NCI-H1048 (cell line): ENCODE measurements at regions not wholly inside any gene's neighbourhood (a gene's known extent, or its start where the extent isn't known, plus 50 kb on each side); places are given as distances from the start of the nearest gene placed in this dataset.
"Not testable (repeated sequence)": the region's sequence is repeated elsewhere in the genome, so short reads cannot be mapped to it uniquely, and the experiment has no call there.

Experiments used
- DNase-seq: peaks from one replicate; lab custom pipeline; 2025; lab: John Stamatoyannopoulos, UW

DNA sequence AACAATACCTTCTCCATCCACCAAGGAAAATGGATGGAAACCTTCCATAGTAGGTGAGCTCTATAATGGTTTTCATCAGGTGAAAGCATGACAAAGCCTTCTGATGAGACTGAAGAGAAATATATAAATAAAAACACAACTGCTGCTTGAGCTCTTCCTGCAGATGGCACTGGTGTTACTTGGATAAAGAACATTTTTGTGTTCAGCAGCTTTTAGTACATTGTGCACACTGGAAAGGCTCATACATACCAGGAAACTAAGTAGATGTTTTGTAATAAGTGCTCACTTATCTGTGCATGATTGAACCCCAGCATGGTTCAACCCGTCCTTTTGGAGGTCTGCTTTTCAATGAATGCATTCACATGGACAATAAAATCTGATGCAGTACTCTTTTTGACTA is 357.3 kb upstream of the MIS18BP1 start:
- DNase-seq: peak; percentile 4

- no peak for DNase-seq
Observed at GRCh38 chr14:45587142-45587541, 334.1 kb upstream of the MIS18BP1 start.

GRCh38 chr14:45559626-45560025 is 306.6 kb upstream of the MIS18BP1 start:
- DNase-seq: no peak

DNA sequence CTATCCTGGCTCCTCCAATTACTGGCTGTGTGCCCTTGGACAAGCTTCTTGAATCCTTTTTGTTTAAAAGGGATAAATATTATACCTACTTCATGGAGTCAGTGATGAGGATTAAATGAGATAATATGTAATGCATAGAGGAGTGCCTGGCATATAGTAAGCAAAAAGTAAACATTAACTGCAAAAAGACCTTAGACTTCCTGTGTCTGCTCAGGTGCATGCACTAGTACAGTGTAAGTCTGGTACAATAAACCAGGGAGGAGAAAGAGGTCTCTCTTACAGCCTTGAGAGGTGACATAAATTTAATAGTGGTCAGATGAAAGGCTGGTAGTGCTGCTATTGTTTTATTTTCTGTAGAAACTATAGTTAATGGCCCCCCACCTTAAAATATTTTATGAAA is 305.2 kb upstream of the MIS18BP1 start:
- DNase-seq: no peak

DNA sequence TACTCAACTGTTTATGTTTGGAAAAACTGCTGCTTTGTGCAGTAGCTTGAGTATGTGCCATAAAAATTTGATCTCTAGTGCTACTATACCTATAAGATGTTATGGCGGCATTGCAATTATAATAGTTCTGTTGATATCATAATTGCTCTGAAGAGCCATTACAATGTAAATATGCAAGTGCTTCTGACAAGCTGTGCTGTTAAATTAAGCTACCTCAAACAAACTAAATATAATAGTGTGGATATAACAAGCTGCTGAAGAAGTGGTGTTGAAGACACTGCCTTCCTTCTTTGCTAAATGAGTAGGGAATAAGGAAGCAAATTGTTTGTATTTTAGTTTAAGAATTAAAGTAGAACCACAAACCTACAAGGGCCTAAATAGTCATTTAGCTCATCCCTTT is 301.0 kb upstream of the MIS18BP1 start:
- no peak for DNase-seq

DNA sequence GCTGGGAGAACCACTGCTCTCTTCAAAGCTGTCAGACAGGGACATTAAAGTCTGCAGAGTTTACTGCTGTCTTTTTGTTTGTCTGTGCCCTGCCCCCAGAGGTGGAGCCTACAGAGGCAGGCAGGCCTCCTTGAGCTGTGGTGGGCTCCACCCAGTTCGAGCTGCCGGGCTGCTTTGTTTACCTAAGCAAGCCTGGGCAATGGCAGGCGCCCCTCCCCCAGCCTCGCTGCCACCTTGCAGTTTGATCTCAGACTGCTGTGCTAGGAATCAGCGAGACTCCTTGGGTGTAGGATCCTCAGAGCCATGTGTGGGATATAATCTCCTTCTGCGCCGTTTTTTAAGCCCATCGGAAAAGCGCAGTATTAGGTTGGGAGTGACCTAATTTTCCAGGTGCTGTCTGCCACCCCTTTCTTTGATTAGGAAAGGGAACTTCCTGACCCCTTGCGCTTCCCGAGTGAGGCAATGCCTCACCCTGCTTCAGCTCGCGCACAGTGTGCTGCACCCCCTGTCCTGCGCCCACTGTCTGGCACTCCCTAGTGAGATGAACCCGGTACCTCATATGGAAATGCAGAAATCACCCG is 298.3 kb upstream of the MIS18BP1 start:
- not testable (repeated sequence) for DNase-seq

- DNase-seq: no peak
Observed at GRCh38 chr14:45531022-45531421, 278.0 kb upstream of the MIS18BP1 start.

DNA sequence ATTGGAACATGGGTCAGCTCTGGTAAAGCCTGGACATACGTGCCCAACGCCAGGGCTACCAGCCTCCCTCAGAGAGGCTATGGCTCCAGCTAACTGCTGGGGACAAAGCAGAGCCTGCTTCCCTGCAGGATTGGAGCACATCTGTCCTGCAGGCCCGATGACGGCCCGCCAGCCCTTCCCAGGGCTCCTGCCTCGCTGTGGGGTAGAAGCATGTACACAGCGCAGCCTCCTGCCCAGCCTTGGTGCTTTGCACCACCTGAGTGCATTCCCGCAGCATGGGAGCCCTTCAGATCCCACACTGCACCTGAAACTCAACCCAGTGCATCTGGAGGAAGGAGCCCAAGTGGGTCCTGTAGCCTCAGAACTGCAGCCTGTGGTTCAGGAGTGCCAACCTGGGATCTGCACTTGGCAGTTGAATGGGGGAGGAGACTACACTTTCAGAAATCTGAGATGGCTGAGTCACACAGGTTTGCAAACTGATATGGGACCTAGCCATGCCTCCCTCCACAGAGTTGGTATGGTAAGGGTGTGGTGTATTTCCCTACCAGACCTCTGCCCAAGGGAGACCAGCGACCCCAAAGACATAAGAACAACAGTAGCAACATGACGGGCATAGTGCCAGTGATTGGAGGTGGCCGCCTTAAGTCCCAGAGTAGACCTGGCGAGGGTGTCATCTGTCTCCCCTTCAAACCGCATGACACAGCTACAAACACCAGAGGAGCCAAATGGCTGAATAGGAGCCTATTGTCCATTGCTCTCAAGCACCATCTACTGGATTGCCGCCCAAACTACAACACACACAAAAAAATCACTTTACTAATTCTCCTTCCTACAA is 273.9 kb upstream of the MIS18BP1 start:
- peak; percentile 7 for DNase-seq

GRCh38 chr14:45519766-45520165 is 266.8 kb upstream of the MIS18BP1 start:
- DNase-seq: no peak

GRCh38 chr14:45492876-45493275 is 239.9 kb upstream of the MIS18BP1 start:
- no peak for DNase-seq

- no peak for DNase-seq
Observed at GRCh38 chr14:45491914-45492313, 238.9 kb upstream of the MIS18BP1 start.

DNA sequence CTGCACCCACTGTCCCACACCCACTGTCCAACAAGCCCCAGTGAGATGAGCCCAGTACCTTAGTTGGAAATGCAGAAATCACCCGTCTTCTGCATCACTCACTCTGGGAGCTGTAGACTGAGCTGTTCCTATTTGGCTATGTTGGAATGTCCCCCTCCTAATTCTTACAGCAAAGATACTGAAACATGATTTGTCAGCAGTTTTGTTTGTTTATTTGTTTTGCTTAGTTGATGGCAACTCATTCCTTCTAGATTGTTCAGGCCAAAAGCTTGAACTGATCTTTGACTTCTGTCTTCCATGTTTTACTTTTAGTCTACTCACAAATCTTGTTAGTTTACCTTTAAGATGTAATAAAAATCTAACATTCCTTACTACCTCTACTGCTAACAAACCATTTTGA is 233.6 kb upstream of the MIS18BP1 start:
- no peak for DNase-seq

DNA sequence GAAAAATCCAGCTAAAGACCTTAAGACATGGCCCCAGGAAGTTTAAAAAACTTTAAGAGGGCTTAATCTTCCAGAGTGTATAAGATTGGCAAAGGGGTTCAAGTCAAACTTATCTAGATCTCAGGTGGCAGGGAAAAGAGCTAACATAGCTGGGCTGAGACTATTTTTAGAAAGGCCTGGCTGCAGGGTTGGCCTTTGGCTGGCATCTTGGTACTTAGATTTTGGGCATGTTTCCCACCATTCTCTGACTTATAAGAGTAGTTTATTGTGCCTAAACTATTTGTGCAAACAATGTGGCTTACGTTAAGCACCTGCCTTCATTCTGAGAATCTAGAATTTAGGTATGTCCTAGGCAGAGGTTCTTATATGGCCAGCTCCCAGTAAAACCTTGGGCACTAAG is 214.0 kb upstream of the MIS18BP1 start:
- no peak for DNase-seq

GRCh38 chr14:45434221-45434620 is 181.2 kb upstream of the MIS18BP1 start:
- DNase-seq: no peak

GRCh38 chr14:45426685-45427282 is 173.8 kb upstream of the MIS18BP1 start:
- peak; percentile 27 for DNase-seq

DNA sequence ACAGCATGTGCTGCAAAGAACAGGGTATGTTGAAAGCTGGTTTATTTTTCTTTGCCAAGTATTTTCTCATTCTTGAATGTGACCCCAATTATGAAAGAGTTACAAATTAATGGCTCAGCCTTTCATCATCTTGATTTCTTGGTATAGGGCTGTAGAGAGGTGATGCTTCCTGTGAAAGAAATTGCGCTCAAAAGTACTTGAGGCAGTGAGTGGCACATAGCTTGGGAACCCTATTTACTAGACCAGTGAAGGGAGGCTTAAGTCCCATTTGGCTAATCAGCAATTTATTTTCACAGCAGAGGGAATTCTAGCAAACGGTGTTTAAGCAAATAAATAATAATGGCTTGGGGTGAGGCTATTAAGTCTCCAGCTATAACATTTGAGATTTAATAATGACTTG is 153.9 kb upstream of the MIS18BP1 start:
- no peak for DNase-seq

GRCh38 chr14:45400950-45401640 is 148.1 kb upstream of the MIS18BP1 start:
- DNase-seq: no peak

DNA sequence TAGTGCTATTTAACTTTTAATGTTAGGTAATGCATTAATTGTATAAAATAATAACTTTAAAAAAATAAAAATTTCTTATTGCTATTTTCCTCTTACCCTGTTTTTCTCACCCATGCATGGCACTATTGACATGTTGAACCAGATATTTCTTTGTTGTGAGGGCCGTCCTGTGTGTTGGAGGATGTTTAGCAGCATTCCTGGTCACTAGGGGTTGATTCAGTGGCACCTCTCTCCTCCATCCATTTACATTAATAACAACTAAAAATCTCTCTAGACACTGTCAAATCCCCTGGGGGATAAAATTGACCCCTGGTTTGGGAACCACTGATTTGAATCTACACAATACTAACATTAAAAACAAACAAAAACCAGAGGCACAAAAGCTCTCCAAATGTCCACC is 147.5 kb upstream of the MIS18BP1 start:
- no peak for DNase-seq

DNA sequence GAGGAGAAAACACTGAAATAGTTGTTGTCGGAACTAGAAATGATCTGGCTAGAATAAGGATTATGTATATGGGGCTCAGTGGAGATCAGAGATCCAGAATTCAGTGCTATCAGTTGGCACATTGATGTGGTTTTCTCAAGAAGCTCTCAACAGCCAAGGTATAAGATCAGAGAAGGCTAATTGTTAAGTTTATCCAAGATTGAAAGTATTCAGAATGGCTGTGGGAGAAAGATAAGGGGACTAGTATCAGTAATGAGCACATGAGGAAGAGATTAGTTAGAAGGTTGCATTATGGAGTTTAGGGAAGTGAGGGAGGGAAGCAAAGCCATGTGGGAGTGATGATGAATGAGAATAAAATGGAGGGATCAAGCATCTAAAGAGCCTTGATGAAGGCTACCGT is 128.1 kb upstream of the MIS18BP1 start:
- no peak for DNase-seq

- DNase-seq: no peak
Observed at GRCh38 chr14:45377166-45377565, 124.2 kb upstream of the MIS18BP1 start.

GRCh38 chr14:45373877-45374276 is 120.9 kb upstream of the MIS18BP1 start:
- no peak for DNase-seq

DNA sequence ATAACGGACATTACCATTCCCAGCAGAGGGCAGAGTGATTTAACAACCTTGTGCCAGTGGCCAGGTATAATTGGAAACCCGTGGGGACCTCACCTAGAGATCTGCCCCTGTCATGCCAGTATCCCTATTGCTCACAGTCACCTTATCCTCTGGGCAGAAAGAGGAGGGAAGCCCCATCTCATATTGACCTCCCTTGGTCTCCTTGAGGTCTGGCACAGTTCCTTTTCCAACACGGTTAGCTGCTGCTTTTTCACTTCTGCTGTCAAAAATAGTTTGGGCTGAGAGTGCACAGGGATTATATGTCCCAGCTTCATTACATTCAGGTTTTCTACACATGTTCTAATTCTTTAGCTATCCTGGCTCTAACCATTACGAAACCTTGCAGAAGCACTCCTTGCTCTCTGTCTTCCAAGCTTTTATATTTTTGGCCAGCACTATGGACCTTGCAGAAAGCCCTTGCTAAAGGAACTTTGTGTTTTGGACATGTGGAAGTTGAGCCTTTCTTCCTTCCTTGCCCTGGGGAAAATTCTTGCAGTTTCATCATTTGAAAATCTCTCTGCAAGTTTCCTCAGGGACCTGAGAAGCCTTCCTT is 111.7 kb upstream of the MIS18BP1 start:
- no peak for DNase-seq
